HG03025 (cell line): ENCODE measurements at regions not wholly inside any gene's neighbourhood (a gene's known extent, or its start where the extent isn't known, plus 50 kb on each side); places are given as distances from the start of the nearest gene placed in this dataset.

Source experiments
- ATAC-seq: cut with Tn5 transposase; IDR thresholded peaks from one replicate; pipeline ENCODE4 v1.9.1; 2021; ENCODE audit warnings: mild to moderate bottlenecking, moderate library complexity; ENCODE audit not compliant: unreplicated experiment, low FRiP score

DNA sequence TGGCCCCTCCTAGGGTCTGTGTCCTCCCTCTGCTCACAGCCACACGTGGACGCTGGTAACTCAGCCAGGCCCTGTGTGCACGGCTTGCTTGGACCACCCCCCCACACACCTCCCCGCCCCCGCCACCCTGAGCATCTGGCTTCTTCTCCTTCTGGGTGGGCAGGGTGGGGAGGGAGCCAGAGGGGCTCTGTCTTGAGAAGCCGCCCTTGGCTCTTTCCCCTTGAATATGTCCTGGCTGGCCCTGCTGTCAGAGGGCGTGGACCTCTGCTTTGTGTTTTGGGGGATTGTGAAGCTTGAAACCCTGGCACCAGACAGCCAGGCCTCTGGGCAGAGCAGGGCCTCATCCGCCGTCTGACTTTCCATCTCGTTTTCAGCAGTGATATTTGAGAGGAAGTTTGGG, 72.1 kb downstream of the GLI2 start:
- ATAC-seq = no peak

DNA sequence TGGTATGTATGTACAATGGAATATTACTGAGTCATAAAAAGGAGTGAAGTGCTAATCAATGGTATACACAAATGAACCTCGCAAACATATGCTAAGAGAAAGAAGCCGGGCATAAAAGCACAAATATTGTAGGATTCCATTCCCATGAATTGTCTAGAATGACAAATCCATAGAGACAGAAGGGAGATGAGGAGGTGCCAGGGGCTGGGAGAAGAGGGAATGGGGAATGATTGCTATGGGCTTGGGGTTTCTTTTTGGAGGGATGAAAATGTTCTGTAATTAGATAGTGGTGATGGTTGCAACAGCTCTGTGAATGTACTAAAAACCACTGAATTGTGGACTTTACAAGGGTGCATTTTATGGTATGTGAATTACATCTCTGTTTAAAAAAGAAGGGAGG, 73.5 kb downstream of the GLI2 start:
- ATAC-seq = no peak

DNA sequence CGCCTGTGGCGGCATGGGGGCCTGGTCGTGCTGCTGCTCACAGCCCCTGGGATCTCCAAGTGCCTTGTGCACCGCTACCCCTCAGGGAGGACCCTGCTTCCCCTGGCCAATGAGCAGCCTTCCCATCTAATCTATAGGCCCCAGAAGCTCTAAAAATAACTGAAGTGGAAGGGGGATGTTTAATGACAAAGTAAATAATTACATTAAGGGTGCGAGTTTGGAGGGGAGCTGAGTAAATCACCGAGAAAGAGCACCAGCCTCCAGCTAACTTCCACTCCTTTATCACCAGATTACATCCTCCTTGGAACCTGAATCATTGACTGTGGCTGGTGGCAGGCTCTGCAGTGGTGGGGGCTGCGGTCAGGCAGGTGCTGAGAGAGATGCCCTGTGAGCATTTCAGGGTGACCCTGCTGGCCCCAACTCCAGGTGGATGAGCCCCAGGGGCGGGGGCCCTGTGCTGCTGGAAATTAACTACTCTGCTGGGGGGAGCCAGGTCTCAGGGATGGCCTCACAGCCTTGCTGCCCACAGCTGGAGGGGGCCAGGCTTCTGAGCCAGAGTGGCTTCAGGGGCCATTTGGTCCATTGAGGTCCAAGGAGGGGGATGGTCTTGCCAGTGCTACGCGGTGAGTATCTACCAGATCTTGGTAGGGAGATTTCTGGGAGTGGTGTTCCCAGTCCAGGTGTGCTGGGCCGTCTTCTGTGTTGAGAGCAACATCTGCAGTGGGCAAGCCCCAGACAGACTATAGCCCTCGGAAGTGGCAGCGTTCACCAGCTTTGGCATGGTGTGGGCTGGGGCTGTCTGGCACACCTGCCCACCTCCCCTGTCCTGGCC, 74.2 kb downstream of the GLI2 start:
- ATAC-seq = no peak

DNA sequence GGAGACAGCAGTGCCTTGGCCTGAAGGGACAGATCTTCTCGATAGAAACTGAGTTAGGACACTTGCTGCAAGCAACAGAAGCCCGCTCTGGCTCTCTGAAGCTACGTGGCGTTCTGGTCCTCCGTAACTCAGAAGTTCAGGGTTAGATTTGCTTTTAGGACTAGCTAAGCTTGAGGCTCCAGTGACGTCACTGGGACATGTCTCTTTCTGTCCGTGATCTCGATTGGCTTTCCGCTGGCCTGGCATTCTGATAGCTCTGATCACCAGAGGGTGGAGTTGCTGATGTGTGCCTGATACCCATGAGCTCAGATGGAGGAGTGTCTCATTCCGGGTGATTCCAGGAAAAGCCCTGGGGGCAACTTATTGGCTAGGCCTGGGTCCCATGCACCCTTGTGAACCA, 75.0 kb downstream of the GLI2 start:
- no peak for ATAC-seq

DNA sequence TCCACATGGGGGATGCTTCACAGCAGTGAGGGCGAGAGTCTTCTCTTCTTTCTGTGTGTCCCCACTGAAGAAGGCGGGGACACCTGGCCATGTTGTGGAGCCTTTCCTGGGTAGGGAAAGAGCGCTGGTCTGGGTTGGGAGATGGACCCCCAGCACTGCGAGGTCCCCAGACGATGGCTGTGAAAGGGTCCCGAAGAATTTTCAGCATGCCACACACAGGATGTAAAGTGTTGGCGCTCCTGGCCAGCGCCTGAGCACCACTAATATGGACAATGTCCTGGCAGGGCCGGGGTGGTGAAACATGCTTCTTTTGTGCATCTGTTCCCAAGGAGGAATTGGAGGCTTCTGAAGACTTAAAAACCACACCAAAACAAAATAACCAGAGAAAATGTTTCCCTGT, 77.2 kb downstream of the GLI2 start:
- no peak for ATAC-seq

DNA sequence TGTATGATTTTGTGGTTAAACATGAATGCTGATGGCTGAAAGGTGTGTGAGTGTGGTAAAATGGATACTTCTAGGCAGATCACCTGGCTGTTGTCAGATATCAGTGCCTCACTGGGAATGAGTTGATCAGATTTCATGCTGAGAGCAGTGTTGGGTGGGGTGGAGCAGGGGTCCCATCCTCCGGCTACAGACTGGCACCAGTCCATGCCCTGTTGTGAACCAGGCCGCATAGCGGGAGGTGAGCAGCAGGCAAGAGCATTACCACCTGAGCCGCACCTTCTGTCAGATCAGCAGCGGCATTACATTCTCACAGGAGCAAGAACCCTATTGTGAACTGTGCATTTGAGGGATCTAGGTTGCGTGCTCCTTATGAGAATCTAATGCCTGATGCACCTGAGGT, 78.7 kb downstream of the GLI2 start:
- ATAC-seq = no peak

DNA sequence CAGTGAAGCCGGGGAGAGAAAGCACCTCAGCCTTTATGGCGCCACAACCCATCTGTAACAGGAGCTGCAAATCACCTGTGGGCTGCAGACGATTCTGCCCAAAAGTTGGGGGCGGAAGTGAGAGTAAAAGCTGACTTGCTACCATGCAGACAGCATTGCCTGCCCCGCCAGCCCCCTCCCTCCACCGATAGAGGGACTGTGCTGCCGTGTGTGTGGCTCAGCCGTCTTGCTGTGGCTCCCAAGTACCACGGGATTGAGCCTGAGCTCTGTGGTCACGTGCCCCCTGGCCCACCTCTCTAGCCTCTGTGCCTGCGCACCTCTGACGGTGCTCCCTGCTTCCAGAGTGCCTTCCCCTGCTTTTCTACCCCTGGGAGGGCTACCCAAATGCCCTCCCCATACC, 79.6 kb downstream of the GLI2 start:
- ATAC-seq = no peak

DNA sequence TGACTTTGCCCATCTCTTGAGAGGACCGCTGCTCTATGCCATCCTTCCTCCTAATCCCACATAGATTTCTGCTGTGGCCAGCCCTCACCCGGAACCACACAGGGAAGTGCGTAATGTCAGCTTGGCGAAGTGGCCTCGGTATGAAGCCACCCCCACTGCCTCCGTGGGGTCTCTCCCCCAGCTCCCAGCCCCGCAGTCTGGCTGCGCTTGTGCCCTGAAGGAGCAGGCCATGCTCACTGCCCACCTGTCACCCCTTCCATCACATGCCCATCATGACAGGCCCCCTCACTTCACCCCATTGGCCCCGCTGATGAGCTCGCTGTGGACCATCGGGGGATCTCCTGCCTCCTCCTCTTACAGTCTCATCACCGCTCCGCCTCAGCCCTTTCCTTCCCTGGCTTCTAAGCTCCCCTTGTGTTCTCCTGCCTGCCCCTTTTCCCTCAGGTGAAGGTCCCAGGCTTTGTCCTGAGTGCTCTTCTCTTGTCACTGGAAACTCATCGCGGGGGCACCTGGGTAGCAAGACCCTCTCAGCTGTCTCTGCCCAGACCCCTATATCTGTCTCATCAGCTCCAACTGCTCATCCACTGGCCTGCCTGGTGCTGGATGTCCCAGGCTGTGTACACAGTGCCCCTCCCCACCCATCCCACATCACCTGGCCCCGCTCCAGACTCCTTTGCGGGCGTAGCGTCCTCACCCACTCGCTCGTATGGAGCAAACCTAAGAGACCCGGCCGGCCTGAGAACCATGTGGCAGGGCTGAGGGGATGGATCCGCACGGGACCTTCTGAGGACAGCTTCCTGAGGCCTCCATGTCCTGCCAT, 81.7 kb downstream of the GLI2 start:
- ATAC-seq = no peak

DNA sequence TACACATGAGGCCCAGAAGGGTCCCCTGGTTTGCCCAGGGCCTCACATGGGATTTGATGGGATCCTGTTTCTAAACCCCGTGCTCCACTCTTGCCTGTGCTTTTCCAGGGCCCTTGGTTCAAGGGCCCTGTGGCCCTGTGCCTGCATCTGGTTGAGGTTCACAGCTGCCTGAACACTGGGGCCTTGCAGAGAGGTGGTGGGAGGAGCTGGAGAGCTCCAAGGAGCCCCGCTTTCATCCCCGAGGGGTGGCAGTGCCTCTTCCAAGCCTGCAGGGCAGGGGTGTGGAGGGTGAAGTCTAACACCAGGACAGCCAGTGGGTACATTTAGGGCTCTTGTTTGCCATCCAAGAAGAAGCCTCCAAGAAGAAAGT, 82.3 kb downstream of the GLI2 start:
- no peak for ATAC-seq

DNA sequence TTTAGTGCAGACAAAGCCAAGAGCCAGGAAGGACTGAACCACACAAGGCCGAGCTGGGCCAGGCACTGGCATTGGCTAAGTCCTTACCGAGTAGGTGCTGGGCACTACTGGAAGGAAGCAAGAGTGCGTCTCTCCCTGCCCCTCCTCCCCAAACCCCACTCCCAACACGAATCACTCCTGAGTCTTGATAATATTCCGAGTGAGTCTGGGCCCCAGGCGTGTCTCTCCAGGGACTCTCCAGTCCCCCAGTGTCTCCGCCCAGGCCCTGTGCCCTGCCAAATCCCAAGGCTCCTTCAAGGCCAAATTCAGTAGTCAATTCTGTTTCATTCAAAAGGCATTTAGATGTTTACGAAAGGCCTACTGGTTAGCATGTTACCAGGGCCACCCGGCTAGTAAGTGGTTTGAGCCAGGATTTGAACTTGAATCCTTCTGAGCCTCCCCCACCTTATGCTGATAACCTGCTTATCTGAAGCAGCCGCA, 82.8 kb downstream of the GLI2 start:
- ATAC-seq = no peak

DNA sequence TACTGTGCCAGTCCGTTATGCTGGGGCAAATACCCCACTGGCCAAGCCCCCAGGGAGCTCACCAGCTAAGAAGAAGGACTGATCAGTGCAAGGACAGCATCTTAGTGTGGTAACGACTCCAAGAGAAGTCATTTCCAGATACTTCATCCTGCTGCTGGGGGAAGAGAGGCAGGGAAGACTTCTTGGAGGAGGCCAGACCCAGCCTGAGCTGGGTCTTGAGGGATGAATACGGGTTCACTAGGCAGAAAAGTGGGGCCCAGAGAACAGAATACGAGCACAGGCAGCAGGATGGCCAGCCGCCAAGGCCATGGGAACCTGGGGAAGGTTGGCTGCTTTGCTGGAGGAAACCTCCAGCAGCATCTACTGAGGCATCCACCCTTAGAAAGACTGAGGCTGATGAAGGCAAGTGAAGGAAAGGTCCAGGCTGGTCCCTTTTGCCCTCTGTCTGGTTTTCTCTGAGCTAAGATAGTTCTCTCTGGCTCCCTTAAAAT, 84.1 kb downstream of the GLI2 start:
- ATAC-seq = no peak

DNA sequence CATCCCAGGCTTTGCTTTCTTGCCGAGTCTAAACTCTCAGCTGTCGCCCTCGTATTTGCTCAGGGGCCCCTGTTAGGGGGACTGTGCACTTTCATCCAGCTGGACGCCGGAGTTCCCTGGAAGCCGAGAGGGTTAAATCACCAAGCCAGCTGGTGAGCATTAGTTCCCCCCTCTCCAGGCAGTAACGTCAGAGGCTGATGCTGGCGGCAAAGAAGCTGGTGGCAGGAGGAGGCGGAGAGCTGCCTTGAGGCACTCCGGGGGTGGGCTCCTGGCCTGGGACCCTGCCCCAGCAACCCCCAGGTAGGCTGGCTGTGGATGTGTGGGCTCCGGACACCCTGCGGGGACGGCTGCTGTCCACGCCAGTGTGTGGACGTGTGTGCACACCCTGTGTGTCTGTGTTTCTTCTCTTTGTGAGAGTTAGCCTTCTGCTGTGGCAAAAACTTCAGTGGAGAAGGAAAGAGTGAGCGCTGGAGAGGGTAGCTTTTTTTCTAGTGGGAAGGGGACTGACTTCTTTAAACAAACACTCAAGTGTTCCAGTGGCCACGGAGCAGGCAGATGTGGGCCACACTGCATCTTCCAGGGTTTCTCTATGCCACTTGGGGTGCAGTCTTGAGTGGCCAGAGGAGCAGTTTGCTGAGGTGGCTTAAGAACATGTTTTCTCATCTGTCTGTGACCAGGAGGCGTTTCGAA, 84.7 kb downstream of the GLI2 start:
- no peak for ATAC-seq

DNA sequence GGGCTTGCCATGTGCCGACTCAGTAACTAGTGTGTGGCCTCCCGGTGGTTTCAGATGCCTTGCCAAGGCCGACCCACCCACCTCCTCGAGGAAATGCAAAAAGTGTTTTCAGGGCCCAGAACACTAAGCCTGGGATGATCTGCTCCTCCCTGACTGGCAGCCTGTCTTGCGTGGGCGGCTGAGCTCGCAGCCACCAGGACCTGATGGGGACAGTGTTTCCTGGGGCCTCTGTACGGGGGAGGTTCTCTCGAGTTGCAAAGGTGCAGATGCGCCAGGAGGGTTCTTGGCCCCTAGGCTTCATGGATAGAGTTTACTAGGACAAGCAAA, 85.2 kb downstream of the GLI2 start:
- no peak for ATAC-seq

DNA sequence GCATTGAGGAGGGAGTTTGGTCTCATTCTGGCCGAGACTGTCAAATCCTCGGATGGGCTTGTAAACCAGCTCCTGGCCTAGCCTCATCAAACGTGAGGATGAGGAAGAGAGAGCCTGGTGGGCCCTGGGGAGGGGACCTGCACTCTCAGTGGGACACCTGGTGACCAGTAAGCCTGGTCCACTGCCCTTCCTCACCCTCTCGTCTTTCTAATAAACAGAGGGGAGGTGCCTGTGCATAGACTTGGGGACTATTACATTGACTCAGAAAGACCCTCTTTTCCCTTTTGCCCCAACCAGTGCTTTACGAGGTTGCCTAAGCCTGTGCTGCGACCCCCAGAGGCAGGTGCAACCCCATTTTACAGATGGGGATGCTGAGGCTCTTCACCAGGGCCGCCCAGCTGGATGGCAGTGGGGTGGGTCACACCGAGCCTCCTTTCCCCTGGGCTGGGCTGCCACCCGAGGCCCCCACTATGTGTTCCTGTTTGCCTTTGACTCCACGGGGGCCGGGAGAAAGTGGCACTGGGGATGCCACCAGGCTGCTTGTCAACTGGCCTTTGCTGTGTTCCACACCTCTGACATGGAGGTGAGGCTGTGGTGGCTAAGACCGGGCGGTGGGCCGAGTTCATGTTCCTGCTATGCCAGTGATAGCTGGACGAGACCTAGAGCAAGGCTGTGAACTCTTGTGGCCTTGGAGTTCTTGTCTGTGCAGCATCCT, 85.9 kb downstream of the GLI2 start:
- no peak for ATAC-seq

DNA sequence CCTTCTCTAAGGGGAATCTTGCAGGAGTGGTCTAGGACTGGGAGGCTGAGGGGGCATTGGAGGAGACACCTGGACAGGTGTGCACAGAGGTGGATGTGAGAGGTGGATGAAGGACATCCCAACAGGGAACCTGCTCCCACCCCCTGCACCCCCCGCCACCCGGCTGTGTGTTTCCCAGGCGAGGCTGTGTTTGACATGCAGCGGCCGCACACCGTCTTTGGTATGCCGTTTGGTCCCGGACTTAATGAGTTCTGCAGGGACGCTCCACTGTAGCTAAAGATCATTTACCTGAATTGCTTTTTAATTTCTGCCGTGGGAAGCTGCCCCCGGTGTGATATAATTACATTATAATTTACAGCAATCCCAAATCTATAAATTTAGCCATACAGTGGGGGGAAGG, 87.3 kb downstream of the GLI2 start:
- no peak for ATAC-seq

DNA sequence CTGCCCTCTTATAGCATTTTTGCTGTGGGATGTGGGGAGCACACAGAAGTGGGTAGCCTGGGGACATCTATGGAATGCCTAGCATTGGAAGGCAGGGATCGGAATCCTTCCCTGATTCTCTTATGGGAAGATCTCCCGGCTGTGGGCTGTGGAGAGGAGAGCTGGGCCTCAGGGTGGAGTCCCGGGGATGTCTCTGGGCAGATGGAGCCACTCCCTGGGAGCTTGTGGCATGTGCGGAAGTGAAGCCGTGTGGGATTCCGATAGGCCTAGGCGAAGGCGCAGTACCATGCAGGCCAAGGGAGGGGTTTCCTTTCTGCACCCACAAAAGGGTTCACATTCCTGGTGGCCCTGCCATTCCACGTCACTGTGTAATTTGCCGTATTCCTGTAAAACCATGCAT, 87.9 kb downstream of the GLI2 start:
- ATAC-seq = no peak

DNA sequence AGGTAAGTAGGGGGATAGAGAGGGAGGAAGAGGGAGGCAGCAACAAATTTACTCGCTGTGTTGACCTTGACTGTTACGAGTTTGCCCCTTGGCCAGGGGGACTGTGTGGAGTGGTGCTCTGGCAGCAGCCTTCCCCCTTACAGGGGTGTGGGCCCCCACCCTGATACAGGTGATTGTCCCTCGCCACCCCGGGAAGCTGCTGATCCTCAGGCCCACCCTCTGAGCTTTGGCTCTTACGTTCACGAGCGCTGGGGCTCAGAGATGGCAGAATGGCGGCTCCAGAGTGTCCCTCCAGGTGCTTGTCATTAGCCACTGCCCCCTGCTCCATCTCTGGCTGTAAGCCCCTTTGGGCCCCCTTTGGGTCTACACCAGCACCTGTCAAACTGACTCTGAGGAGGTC, 88.6 kb downstream of the GLI2 start:
- ATAC-seq = no peak

DNA sequence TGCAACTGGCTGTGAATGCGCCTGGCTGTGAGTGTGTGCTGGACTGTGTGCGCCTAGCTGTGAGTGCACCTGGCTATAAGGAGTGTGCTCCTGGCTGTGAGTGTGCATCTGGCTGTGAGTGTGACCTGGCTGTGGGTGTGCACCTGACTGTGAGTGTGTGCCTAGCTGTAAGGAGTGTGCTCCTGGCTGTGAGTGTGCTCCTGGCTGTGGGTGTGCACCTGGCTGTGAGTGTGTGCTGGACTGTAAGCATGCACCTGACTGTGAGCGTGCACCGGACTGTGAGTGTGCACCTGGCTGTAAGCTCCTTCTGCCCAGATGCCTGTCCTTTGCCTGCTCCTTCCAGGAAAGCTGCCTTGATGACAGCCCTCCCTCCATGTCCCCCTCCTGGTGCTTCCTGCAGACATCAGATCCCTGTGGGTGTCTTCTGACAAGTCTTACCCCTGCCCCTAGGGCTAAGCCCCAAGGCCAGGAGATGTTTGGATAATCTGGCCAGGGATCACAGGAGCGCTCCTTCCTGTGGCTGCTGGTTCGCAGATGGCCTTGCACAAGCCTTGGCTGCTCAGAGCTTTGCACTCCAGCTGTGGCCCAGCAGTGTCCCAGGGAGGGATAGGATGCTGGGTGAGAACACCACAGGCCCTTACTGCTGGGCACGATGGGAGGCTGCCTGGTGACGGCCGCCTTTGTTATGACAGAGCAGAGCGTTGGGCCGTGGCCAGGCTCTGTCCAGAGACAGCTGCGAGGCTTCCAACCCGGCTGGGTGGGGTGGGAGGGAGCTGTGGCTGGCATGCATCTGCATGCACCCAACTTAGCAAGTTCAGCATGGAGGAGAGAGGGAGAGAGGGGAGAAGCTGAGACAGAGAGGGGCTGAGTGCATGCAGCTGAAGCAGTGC, 89.9 kb downstream of the GLI2 start:
- no peak for ATAC-seq

DNA sequence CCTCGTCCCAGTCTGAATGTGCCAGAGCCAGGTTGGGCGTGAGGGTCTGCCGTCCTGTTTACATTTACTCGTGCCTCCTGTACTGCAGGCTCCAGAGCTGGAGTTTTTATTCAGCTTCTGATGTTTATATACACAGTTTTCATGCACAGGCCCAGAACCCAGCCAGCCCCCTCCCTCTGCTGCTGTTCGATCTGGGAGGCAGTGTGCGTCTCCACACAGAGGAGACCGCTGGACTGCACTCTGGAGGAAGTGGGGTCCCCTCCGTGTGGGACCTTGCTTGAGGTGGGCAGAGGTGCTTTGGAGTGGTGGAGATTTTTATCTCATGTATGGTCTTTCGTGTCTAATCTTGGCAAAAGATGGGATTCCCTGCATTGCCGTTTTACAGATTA, 90.6 kb downstream of the GLI2 start:
- no peak for ATAC-seq
